HepG2 (cell line): ENCODE measurements at regions not wholly inside any gene's neighbourhood (a gene's known extent, or its start where the extent isn't known, plus 50 kb on each side); places are given as distances from the start of the nearest gene placed in this dataset.

Experiments used
- FOSL2 ChIP-seq: sonication (generic); formaldehyde crosslinking; IDR thresholded peaks from 2 replicates; pipeline ENCODE4 v1.4.0; 2020; ENCODE audit warnings: missing genetic modification reagents
- GZF1 ChIP-seq: sonication (generic); formaldehyde crosslinking; IDR thresholded peaks from 2 replicates; pipeline ENCODE4 v1.5.1; 2020; ENCODE audit warnings: mild to moderate bottlenecking, missing genetic modification reagents
- NR2F1 ChIP-seq, 2 experiments: fragments of 450-650 bp in 1 of 2; formaldehyde crosslinking in 1 of 2; IDR thresholded peaks; 2 replicates each; pipeline versions ENCODE4 v1.5.0 to v1.6.1; 2016 to 2020; ENCODE audit warnings: mild to moderate bottlenecking in 1 of 2, missing compliant biosample characterization in 1 of 2, missing genetic modification reagents in 1 of 2, moderate library complexity in 1 of 2
- TAF15 ChIP-seq: fragments of 200-400 bp; formaldehyde crosslinking; IDR thresholded peaks from one replicate; pipeline ENCODE4 v1.6.1; 2018; ENCODE audit warnings: mild to moderate bottlenecking, low read depth, low read length; ENCODE audit not compliant: poor library complexity, severe bottlenecking
- ZNF567 ChIP-seq: sonication (generic); formaldehyde crosslinking; IDR thresholded peaks from 2 replicates; pipeline ENCODE4 v1.8.1; 2023; ENCODE audit warnings: mild to moderate bottlenecking, missing genetic modification reagents, borderline replicate concordance
- TF ChIP-seq, protein P1 (sequence below): sonication (generic); formaldehyde crosslinking; IDR thresholded peaks from 2 replicates; pipeline ENCODE4 v1.4.0; 2020; ENCODE audit warnings: missing genetic modification reagents
- TF ChIP-seq, protein P2 (sequence below): sonication (generic); formaldehyde crosslinking; IDR thresholded peaks from 2 replicates; pipeline ENCODE4 v1.5.0; 2020; ENCODE audit warnings: mild to moderate bottlenecking, missing genetic modification reagents

DNA sequence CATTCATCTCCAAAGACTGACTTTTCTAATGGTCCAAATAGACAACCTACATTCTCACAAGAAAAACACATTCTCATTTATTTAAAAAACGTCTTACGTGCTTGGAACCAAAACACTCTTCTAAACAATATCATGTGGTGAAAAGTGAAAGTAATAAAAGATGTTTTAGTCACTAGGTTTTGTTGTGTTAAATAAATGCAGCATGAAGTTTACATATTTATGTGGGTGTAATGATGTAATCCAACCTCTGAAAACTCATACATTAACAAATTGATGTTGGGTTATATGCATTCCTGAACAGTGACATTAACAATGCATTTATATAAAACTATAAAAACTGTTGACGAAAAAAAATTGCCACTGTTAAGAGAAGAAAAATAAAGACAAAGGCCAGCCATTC is 55.1 kb upstream of the ACVR2A start (continued):
- TF ChIP-seq, protein P1, sequence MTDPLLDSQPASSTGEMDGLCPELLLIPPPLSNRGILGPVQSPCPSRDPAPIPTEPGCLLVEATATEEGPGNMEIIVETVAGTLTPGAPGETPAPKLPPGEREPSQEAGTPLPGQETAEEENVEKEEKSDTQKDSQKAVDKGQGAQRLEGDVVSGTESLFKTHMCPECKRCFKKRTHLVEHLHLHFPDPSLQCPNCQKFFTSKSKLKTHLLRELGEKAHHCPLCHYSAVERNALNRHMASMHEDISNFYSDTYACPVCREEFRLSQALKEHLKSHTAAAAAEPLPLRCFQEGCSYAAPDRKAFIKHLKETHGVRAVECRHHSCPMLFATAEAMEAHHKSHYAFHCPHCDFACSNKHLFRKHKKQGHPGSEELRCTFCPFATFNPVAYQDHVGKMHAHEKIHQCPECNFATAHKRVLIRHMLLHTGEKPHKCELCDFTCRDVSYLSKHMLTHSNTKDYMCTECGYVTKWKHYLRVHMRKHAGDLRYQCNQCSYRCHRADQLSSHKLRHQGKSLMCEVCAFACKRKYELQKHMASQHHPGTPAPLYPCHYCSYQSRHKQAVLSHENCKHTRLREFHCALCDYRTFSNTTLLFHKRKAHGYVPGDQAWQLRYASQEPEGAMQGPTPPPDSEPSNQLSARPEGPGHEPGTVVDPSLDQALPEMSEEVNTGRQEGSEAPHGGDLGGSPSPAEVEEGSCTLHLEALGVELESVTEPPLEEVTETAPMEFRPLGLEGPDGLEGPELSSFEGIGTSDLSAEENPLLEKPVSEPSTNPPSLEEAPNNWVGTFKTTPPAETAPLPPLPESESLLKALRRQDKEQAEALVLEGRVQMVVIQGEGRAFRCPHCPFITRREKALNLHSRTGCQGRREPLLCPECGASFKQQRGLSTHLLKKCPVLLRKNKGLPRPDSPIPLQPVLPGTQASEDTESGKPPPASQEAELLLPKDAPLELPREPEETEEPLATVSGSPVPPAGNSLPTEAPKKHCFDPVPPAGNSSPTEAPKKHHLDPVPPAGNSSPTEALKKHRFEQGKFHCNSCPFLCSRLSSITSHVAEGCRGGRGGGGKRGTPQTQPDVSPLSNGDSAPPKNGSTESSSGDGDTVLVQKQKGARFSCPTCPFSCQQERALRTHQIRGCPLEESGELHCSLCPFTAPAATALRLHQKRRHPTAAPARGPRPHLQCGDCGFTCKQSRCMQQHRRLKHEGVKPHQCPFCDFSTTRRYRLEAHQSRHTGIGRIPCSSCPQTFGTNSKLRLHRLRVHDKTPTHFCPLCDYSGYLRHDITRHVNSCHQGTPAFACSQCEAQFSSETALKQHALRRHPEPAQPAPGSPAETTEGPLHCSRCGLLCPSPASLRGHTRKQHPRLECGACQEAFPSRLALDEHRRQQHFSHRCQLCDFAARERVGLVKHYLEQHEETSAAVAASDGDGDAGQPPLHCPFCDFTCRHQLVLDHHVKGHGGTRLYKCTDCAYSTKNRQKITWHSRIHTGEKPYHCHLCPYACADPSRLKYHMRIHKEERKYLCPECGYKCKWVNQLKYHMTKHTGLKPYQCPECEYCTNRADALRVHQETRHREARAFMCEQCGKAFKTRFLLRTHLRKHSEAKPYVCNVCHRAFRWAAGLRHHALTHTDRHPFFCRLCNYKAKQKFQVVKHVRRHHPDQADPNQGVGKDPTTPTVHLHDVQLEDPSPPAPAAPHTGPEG (CRISPR knock-in tag), result no peak
- TF ChIP-seq TAF15, result no peak
- TF ChIP-seq GZF1 (CRISPR knock-in tag), result no peak
- no peak for TF ChIP-seq FOSL2 (CRISPR knock-in tag)
- TF ChIP-seq, protein P2, sequence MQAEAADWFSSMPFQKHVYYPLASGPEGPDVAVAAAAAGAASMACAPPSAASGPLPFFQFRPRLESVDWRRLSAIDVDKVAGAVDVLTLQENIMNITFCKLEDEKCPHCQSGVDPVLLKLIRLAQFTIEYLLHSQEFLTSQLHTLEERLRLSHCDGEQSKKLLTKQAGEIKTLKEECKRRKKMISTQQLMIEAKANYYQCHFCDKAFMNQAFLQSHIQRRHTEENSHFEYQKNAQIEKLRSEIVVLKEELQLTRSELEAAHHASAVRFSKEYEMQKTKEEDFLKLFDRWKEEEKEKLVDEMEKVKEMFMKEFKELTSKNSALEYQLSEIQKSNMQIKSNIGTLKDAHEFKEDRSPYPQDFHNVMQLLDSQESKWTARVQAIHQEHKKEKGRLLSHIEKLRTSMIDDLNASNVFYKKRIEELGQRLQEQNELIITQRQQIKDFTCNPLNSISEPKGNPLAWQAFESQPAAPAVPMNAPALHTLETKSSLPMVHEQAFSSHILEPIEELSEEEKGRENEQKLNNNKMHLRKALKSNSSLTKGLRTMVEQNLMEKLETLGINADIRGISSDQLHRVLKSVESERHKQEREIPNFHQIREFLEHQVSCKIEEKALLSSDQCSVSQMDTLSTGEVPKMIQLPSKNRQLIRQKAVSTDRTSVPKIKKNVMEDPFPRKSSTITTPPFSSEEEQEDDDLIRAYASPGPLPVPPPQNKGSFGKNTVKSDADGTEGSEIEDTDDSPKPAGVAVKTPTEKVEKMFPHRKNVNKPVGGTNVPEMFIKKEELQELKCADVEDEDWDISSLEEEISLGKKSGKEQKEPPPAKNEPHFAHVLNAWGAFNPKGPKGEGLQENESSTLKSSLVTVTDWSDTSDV, result no peak
- TF ChIP-seq NR2F1 (CRISPR knock-in tag; IDR thresholded peaks at IDR 0.05), result no peak
- TF ChIP-seq ZNF567, result no peak
